WTC11 (cell line): ENCODE measurements at regions not wholly inside any gene's neighbourhood (a gene's known extent, or its start where the extent isn't known, plus 50 kb on each side); places are given as distances from the start of the nearest gene placed in this dataset.

Experiments used
- GTF2I ChIP-seq: fragments of 250-450 bp; sonication (Bioruptor Pico); conservative IDR thresholded peaks from 2 replicates; pipeline ENCODE4 v1.4.0; 2021; ENCODE audit warnings: mild to moderate bottlenecking
- NFYB ChIP-seq: sonication (generic); formaldehyde crosslinking; conservative IDR thresholded peaks from 2 replicates; pipeline ENCODE4 v1.8.0; 2022; ENCODE audit warnings: low read depth, missing genetic modification reagents
- TF ChIP-seq, protein P1 (sequence below): sonication (generic); formaldehyde crosslinking; IDR thresholded peaks from 2 replicates; pipeline ENCODE4 v1.8.1; 2022; ENCODE audit warnings: low read depth, missing genetic modification reagents, borderline replicate concordance
- TF ChIP-seq, protein P2 (sequence below): sonication (generic); formaldehyde crosslinking; IDR thresholded peaks from 2 replicates; pipeline ENCODE4 v1.8.1; 2023; ENCODE audit warnings: mild to moderate bottlenecking, missing genetic modification reagents, moderate library complexity

DNA sequence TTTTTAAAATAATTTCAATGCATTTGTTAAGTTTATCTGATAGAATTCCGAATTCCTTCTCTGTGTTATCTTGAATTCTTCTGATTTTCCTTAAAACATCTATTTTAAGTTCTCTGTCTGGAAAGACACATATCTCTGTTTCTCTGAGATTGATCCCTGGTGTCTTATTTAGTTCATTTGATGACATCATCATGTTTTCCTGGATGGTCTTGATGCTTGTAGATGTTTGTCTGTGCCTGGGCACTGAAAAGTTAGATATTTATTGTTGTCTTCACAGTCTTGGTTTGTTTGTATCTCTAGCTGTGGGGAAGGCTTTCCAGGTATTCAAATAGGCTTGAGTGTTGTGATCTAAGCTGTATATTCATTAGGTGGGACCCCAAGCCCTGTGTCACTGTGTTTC lies 1028.8 kb downstream of the GLUD2 start:
- TF ChIP-seq, protein P1, sequence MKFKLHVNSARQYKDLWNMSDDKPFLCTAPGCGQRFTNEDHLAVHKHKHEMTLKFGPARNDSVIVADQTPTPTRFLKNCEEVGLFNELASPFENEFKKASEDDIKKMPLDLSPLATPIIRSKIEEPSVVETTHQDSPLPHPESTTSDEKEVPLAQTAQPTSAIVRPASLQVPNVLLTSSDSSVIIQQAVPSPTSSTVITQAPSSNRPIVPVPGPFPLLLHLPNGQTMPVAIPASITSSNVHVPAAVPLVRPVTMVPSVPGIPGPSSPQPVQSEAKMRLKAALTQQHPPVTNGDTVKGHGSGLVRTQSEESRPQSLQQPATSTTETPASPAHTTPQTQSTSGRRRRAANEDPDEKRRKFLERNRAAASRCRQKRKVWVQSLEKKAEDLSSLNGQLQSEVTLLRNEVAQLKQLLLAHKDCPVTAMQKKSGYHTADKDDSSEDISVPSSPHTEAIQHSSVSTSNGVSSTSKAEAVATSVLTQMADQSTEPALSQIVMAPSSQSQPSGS: no peak
- TF ChIP-seq NFYB (no peak), GTF2I (CRISPR knock-in tag) (no peak)
- TF ChIP-seq, protein P2, sequence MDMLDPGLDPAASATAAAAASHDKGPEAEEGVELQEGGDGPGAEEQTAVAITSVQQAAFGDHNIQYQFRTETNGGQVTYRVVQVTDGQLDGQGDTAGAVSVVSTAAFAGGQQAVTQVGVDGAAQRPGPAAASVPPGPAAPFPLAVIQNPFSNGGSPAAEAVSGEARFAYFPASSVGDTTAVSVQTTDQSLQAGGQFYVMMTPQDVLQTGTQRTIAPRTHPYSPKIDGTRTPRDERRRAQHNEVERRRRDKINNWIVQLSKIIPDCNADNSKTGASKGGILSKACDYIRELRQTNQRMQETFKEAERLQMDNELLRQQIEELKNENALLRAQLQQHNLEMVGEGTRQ (CRISPR knock-in tag): no peak
